Endothelial cell of umbilical vein (primary cell): ENCODE measurements at regions not wholly inside any gene's neighbourhood (a gene's known extent, or its start where the extent isn't known, plus 50 kb on each side); places are given as distances from the start of the nearest gene placed in this dataset.

Experiments used
- EZH2 ChIP-seq: IDR thresholded peaks from 2 replicates; pipeline ENCODE4 v1.6.1; 2012; ENCODE audit warnings: borderline replicate concordance, low read depth, mild to moderate bottlenecking, moderate library complexity, low read length, inconsistent platforms; ENCODE audit not compliant: severe bottlenecking
- FOS ChIP-seq: IDR thresholded peaks from 2 replicates; pipeline ENCODE4 v1.6.1; 2011; ENCODE audit warnings: mild to moderate bottlenecking, low read length, moderate library complexity, borderline replicate concordance; ENCODE audit not compliant: insufficient read depth
- GATA2 ChIP-seq: IDR thresholded peaks from 2 replicates; pipeline ENCODE4 v1.7.0; 2011; ENCODE audit warnings: low read depth, mild to moderate bottlenecking, moderate library complexity, mixed read lengths, low read length; ENCODE audit not compliant: insufficient read length, insufficient read depth
- JUN ChIP-seq: IDR thresholded peaks from 2 replicates; pipeline ENCODE4 v1.6.1; 2011; ENCODE audit warnings: borderline replicate concordance, low read depth; ENCODE audit not compliant: insufficient read length, insufficient read depth
- MYC ChIP-seq: IDR thresholded peaks from one replicate; pipeline ENCODE4 v1.6.1; 2011; ENCODE audit warnings: mild to moderate bottlenecking, low read depth, low read length
- POLR2A ChIP-seq: IDR thresholded peaks from 2 replicates; pipeline ENCODE4 v1.6.1; 2012; ENCODE audit warnings: low read depth, mild to moderate bottlenecking, control low read depth, low read length
- POLR2AphosphoS5 ChIP-seq: IDR thresholded peaks from 2 replicates; pipeline ENCODE4 v1.6.1; 2012; ENCODE audit warnings: low read depth, mild to moderate bottlenecking, control low read depth, low read length, moderate library complexity; ENCODE audit not compliant: insufficient read depth
- TF ChIP-seq, protein P1 (sequence below), 2 donors: IDR thresholded peaks; 1 replicate in 1 of 2; 2 replicates in 1 of 2; pipeline ENCODE4 v1.5.1; 2011; ENCODE audit warnings: low read length in 2 of 2, mild to moderate bottlenecking in 2 of 2, moderate library complexity in 2 of 2, control low read depth in 1 of 2, inconsistent platforms in 1 of 2, low read depth in 1 of 2; ENCODE audit not compliant: insufficient read depth in 1 of 2; ENCODE audit errors: extremely low read depth in 1 of 2
- TF ChIP-seq, protein P2 (sequence below): IDR thresholded peaks from 2 replicates; pipeline ENCODE4 v1.6.1; 2011; ENCODE audit not compliant: insufficient read depth, insufficient read length

DNA sequence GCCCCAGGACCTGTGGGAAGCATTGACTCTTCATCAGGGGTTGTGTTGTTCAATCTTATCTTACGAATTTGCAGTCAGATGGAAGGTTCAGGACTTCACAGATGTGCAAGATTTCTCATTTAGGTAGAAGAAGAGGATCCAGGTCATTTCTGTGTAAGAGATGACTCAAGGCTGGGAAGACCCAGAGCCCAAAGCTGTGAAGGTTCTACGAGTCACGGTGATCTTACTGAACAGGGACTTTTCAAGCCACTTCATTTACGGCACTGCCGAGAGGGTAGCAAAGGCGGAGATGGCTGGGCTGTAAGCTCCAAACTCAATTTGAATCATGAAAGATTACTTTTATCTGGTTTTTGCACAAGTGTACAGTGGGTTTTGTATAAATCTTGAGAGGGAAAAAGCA is 228.0 kb upstream of the MEX3C start:
- TF ChIP-seq, protein P1, sequence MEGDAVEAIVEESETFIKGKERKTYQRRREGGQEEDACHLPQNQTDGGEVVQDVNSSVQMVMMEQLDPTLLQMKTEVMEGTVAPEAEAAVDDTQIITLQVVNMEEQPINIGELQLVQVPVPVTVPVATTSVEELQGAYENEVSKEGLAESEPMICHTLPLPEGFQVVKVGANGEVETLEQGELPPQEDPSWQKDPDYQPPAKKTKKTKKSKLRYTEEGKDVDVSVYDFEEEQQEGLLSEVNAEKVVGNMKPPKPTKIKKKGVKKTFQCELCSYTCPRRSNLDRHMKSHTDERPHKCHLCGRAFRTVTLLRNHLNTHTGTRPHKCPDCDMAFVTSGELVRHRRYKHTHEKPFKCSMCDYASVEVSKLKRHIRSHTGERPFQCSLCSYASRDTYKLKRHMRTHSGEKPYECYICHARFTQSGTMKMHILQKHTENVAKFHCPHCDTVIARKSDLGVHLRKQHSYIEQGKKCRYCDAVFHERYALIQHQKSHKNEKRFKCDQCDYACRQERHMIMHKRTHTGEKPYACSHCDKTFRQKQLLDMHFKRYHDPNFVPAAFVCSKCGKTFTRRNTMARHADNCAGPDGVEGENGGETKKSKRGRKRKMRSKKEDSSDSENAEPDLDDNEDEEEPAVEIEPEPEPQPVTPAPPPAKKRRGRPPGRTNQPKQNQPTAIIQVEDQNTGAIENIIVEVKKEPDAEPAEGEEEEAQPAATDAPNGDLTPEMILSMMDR (IDR thresholded peaks at IDR 0.05; ENCODE audit: extremely low read depth in 1 of 2, insufficient read depth in 1 of 2, low read depth in 1 of 2, low read length in 2 of 2), result no peak
- TF ChIP-seq POLR2A (no peak), POLR2AphosphoS5 (no peak), EZH2 (no peak), JUN (no peak), MYC (no peak), FOS (no peak), GATA2 (no peak)
- TF ChIP-seq, protein P2, sequence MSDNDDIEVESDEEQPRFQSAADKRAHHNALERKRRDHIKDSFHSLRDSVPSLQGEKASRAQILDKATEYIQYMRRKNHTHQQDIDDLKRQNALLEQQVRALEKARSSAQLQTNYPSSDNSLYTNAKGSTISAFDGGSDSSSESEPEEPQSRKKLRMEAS, result no peak
